Astrocyte of the spinal cord (primary cell): ENCODE measurements at regions not wholly inside any gene's neighbourhood (a gene's known extent, or its start where the extent isn't known, plus 50 kb on each side); places are given as distances from the start of the nearest gene placed in this dataset.
A peak's percentile ranks its signal among the peaks of the same experiment; 100 is the strongest.

Source experiments
- DNase-seq: peaks from one replicate; pipeline ENCODE4 v3.0.0; 2011; ENCODE audit warnings: low read depth, low spot score
- H3K4me3 ChIP-seq: 2 replicates; pipeline ENCODE4 v1.5.1; 2011; ENCODE audit warnings: low read depth, mild to moderate bottlenecking, low read length, moderate library complexity
- CTCF ChIP-seq: IDR thresholded peaks from 2 replicates; pipeline ENCODE4 v1.5.1; 2012; ENCODE audit warnings: low read depth, mild to moderate bottlenecking, low read length, inconsistent platforms
- in situ Hi-C: cut with HindIII; loops from 2 replicates; pipeline ENCODE4 v1.10.0; 2017; ENCODE audit warnings: low sequenced_read_pairs

- DNase-seq: peak; percentile 45
- no peak overlapping the region for H3K4me3 ChIP-seq
- in situ Hi-C loops: no loop called here
- peak; percentile 5 for TF ChIP-seq CTCF
Observed at GRCh38 chrX:115940888-115941332, 229.6 kb upstream of the AGTR2 start.

- TF ChIP-seq CTCF: no peak
- in situ Hi-C loops: no loop called here
- no peak for DNase-seq
Observed at GRCh38 chrX:115941388-115941787, 229.2 kb upstream of the AGTR2 start.

GRCh38 chrX:115946059-115946458 lies 224.5 kb upstream of the AGTR2 start:
- in situ Hi-C loops: no loop called here
- no peak for TF ChIP-seq CTCF
- DNase-seq: no peak
- H3K4me3 ChIP-seq: no peak overlapping the region

More at GRCh38 chrX:115941388-115941787, 229.2 kb upstream of the AGTR2 start:
- H3K4me3 ChIP-seq: no peak overlapping the region

- in situ Hi-C loops: no loop called here
- no peak for DNase-seq
- no peak overlapping the region for H3K4me3 ChIP-seq
- TF ChIP-seq CTCF: no peak
Observed at GRCh38 chrX:115948018-115948923, 222.3 kb upstream of the AGTR2 start.

- no peak for TF ChIP-seq CTCF
- no peak for DNase-seq
- no peak overlapping the region for H3K4me3 ChIP-seq
- in situ Hi-C loops: no loop called here
Observed at GRCh38 chrX:115949900-115950822, 220.4 kb upstream of the AGTR2 start.

- DNase-seq: no peak
- H3K4me3 ChIP-seq: no peak overlapping the region
- in situ Hi-C loops: no loop called here
- no peak for TF ChIP-seq CTCF
Observed at GRCh38 chrX:115952417-115953092, 218.0 kb upstream of the AGTR2 start.
